K562 (cell line): ENCODE measurements at regions not wholly inside any gene's neighbourhood (a gene's known extent, or its start where the extent isn't known, plus 50 kb on each side); places are given as distances from the start of the nearest gene placed in this dataset.

Experiments used
- BRF1 ChIP-seq: IDR thresholded peaks from 3 replicates; pipeline ENCODE4 v1.6.1; 2011; ENCODE audit warnings: borderline replicate concordance, mild to moderate bottlenecking; ENCODE audit not compliant: insufficient read length; ENCODE audit errors: extremely low read depth
- HMG20B ChIP-seq: fragments of 250-450 bp; sonication (Bioruptor Pico); IDR thresholded peaks from 2 replicates; pipeline ENCODE4 v1.5.0; 2021; ENCODE audit warnings: mild to moderate bottlenecking
- KLF16 ChIP-seq: IDR thresholded peaks from 2 replicates; pipeline ENCODE4 v1.6.1; 2016; ENCODE audit warnings: antibody characterized with exemption
- SAFB ChIP-seq: fragments of 200-400 bp; formaldehyde crosslinking; IDR thresholded peaks from 2 replicates; pipeline ENCODE4 v1.6.1; 2017; ENCODE audit warnings: low read depth, low read length, borderline replicate concordance
- STAG1 ChIP-seq: sonication (generic); formaldehyde crosslinking; IDR thresholded peaks from 2 replicates; pipeline ENCODE4 v1.5.0; 2020; ENCODE audit warnings: missing genetic modification reagents, borderline replicate concordance
- TAF15 ChIP-seq: fragments of 200-400 bp; formaldehyde crosslinking; IDR thresholded peaks from 2 replicates; pipeline ENCODE4 v1.6.1; 2017; ENCODE audit warnings: mild to moderate bottlenecking, low read depth, low read length, moderate library complexity
- UBTF ChIP-seq, 2 experiments: IDR thresholded peaks; 2 replicates each; pipeline ENCODE4 v1.6.1; 2012; ENCODE audit warnings: improper control_type of control experiment in 2 of 2, low read depth in 2 of 2, low read length in 2 of 2, borderline replicate concordance in 1 of 2
- ZEB2 ChIP-seq: fragments of 450-650 bp; IDR thresholded peaks from 2 replicates; pipeline ENCODE4 v1.6.1; 2016
- ZNF277 ChIP-seq: fragments of 250-450 bp; sonication (Bioruptor Pico); IDR thresholded peaks from 2 replicates; pipeline ENCODE4 v1.8.0; 2022; ENCODE audit warnings: inconsistent platforms, mild to moderate bottlenecking, moderate library complexity, borderline replicate concordance
- TF ChIP-seq, protein P1 (sequence below): sonication (generic); formaldehyde crosslinking; IDR thresholded peaks from 2 replicates; pipeline ENCODE4 v1.8.1; 2022; ENCODE audit warnings: missing genetic modification reagents

GRCh38 chr2:173829727-173830126 is 135.4 kb downstream of the SP3 start (continued):
- TF ChIP-seq ZNF277 (CRISPR knock-in tag): no peak
- TF ChIP-seq ZEB2: no peak
- TF ChIP-seq BRF1: no peak
- TF ChIP-seq, protein P1, sequence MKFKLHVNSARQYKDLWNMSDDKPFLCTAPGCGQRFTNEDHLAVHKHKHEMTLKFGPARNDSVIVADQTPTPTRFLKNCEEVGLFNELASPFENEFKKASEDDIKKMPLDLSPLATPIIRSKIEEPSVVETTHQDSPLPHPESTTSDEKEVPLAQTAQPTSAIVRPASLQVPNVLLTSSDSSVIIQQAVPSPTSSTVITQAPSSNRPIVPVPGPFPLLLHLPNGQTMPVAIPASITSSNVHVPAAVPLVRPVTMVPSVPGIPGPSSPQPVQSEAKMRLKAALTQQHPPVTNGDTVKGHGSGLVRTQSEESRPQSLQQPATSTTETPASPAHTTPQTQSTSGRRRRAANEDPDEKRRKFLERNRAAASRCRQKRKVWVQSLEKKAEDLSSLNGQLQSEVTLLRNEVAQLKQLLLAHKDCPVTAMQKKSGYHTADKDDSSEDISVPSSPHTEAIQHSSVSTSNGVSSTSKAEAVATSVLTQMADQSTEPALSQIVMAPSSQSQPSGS (CRISPR knock-in tag): no peak
- no peak for TF ChIP-seq UBTF (IDR thresholded peaks at IDR 0.05; ENCODE audit: borderline replicate concordance in 1 of 2, low read depth in 2 of 2, low read length in 2 of 2)
- no peak for TF ChIP-seq SAFB
- TF ChIP-seq KLF16: no peak
- no peak for TF ChIP-seq STAG1 (CRISPR knock-in tag)
- no peak for TF ChIP-seq HMG20B
- no peak for TF ChIP-seq TAF15
